Activated CD8-positive, alpha-beta T cell treated with anti-CD3 and anti-CD28 coated beads for 36 hours (primary cell): ENCODE measurements at regions not wholly inside any gene's neighbourhood (a gene's known extent, or its start where the extent isn't known, plus 50 kb on each side); places are given as distances from the start of the nearest gene placed in this dataset.

Experiments
- ATAC-seq: fragments of 200-7000 bp; cut with Tn5 transposase; one replicate; pipeline ENCODE4 v1.10.0; 2021; ENCODE audit warnings: mild to moderate bottlenecking, moderate library complexity
- CTCF ChIA-PET: fragments of 350-600 bp; sonication (Branson Sonifier 250); formaldehyde crosslinking; loops from one replicate; lab custom pipeline; 2021; ENCODE audit warnings: antibody characterized with exemption; lab: Charles Lee
- POLR2A ChIA-PET: fragments of 350-600 bp; sonication (Branson Sonifier 250); formaldehyde crosslinking; loops from one replicate; lab custom pipeline; 2021; ENCODE audit warnings: antibody characterized with exemption; lab: Charles Lee
- DNase-seq: peaks from one replicate; pipeline ENCODE4 v3.0.0-alpha.2; 2020
- H3K27ac Mint-ChIP-seq: one replicate; pipeline ENCODE4 v1.8.0; 2021; ENCODE audit warnings: mild to moderate bottlenecking, mixed read lengths
- H3K27me3 Mint-ChIP-seq: one replicate; pipeline ENCODE4 v1.8.0; 2021; ENCODE audit warnings: mixed read lengths
- H3K36me3 Mint-ChIP-seq: one replicate; pipeline ENCODE4 v1.8.0; 2021; ENCODE audit warnings: low read depth, mixed read lengths
- H3K4me1 Mint-ChIP-seq: one replicate; pipeline ENCODE4 v1.8.0; 2021; ENCODE audit warnings: low read depth, mixed read lengths
- H3K4me3 Mint-ChIP-seq: one replicate; pipeline ENCODE4 v1.8.0; 2021; ENCODE audit warnings: mild to moderate bottlenecking, moderate library complexity, mixed read lengths
- H3K9me3 Mint-ChIP-seq: one replicate; pipeline ENCODE4 v1.8.0; 2021; ENCODE audit warnings: mixed read lengths
- intact Hi-C: fragments of 100-400 bp; cut with micrococcal nuclease; formaldehyde crosslinking; loops from one replicate; pipeline ENCODE4 v1.10.0; 2022
- TF ChIP-seq, protein P1 (sequence below): fragments of 200-600 bp; IDR thresholded peaks from one replicate; pipeline ENCODE4 v1.8.0; 2022; ENCODE audit warnings: antibody characterized with exemption, mild to moderate bottlenecking

DNA sequence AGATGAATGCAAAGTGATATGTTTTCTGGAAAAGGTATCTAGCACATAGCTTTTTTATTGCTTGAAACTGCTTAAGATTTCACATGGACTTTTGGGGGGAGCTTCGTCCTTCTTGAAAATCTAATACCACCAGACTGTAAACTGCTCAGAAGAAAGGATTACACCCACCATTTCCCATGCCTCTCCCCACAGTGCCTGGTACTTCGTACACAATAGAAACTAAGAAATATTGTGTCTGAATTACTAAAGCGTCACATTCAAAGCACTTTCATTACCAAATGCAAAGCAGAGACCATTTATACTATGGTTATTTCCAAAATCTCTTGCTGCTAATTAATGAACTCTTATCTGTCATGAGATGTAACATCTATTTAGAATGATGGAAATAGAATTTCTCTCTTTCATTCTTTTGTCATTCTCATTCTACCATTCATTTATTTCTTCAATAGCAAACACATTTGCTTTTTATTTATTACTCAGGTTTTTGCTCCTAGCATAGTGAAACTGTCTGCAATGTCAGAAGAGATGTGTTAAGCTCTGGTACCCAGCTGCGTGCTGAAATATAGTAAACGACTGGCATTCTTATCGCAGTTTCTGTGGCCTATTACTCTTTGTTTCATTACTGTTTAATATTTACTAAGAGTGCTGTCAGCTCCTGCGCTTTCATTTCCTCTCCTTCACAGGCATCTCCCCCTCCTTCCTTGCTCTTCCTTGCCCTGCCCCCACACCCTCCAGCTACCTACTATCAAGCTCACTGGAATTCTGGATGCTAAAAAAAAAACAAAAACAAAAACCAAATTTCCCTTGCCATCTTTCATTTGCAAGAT lies 51.4 kb upstream of the RAPGEF2 start:
- TF ChIP-seq, protein P1, sequence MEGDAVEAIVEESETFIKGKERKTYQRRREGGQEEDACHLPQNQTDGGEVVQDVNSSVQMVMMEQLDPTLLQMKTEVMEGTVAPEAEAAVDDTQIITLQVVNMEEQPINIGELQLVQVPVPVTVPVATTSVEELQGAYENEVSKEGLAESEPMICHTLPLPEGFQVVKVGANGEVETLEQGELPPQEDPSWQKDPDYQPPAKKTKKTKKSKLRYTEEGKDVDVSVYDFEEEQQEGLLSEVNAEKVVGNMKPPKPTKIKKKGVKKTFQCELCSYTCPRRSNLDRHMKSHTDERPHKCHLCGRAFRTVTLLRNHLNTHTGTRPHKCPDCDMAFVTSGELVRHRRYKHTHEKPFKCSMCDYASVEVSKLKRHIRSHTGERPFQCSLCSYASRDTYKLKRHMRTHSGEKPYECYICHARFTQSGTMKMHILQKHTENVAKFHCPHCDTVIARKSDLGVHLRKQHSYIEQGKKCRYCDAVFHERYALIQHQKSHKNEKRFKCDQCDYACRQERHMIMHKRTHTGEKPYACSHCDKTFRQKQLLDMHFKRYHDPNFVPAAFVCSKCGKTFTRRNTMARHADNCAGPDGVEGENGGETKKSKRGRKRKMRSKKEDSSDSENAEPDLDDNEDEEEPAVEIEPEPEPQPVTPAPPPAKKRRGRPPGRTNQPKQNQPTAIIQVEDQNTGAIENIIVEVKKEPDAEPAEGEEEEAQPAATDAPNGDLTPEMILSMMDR: no peak
- intact Hi-C loops: no loop called here
- DNase-seq: no peak
- no peak overlapping the region for H3K4me3 Mint-ChIP-seq
- no peak overlapping the region for H3K27ac Mint-ChIP-seq
- no peaks in the 10 kb centered on the region for H3K36me3 Mint-ChIP-seq
- peaks cover 22% of the 10 kb centered on the region for H3K4me1 Mint-ChIP-seq
- POLR2A ChIA-PET: no interaction called here
- CTCF ChIA-PET: interaction anchor here (0.7 kb wide), 1 partner anchor 13 kb away, joined by 3 read pairs; no protein-coding TSS in a partner anchor
- H3K27me3 Mint-ChIP-seq: peaks cover 21% of the 10 kb centered on the region
- ATAC-seq: peak; percentile 41
- no peaks in the 10 kb centered on the region for H3K9me3 Mint-ChIP-seq

- ChIA-PET POLR2A (no interaction called here), CTCF (no interaction called here)
- Mint-ChIP-seq H3K27ac (no peak overlapping the region), H3K4me3 (no peak overlapping the region), H3K4me1 (peaks cover 21% of the 10 kb centered on the region), H3K9me3 (no peaks in the 10 kb centered on the region), H3K36me3 (no peaks in the 10 kb centered on the region), H3K27me3 (peaks cover 21% of the 10 kb centered on the region)
- ATAC-seq (no peak), DNase-seq (no peak)
- TF ChIP-seq, protein P1: no peak
- intact Hi-C loops: no loop called here
Measured at GRCh38 chr4:159052315-159052714, 50.6 kb upstream of the RAPGEF2 start.
